Adrenal gland (tissue), 9 donors: ENCODE measurements at regions not wholly inside any gene's neighbourhood (a gene's known extent, or its start where the extent isn't known, plus 50 kb on each side); places are given as distances from the start of the nearest gene placed in this dataset.
A peak's percentile ranks its signal among the peaks of the same experiment; 100 is the strongest.
"Not testable (repeated sequence)": the region's sequence is repeated elsewhere in the genome, so short reads cannot be mapped to it uniquely, and the experiment has no call there.

Experiments
- DNase-seq, 7 donors: peaks; one replicate each; pipeline ENCODE4 v3.0.0-alpha.2; 2019 to 2020
- H3K27ac ChIP-seq, 5 donors: fragments of 200-600 bp; sonication (generic) in 4 of 5; 1 replicate in 3 of 5; 2 replicates in 2 of 5; pipeline versions ENCODE4 v1.5.1 to v1.8.0; 2016 to 2020; ENCODE audit warnings: mild to moderate bottlenecking in 1 of 5
- H3K27me3 ChIP-seq: fragments of 200-600 bp; 2 replicates; pipeline ENCODE4 v1.8.0; 2021
- H3K36me3 ChIP-seq, 2 donors: fragments of 200-600 bp; replicated peaks in 1 of 2; 1 replicate in 1 of 2; 2 replicates in 1 of 2; pipeline versions ENCODE4 v1.5.1 to v1.8.0; 2018 to 2022
- H3K4me1 ChIP-seq, 2 donors: fragments of 200-600 bp; replicated peaks in 1 of 2; 1 replicate in 1 of 2; 2 replicates in 1 of 2; pipeline versions ENCODE4 v1.5.1 to v1.8.0; 2018 to 2021
- H3K4me3 ChIP-seq, 4 donors: fragments of 200-600 bp; sonication (generic) in 3 of 4; one replicate each; pipeline ENCODE4 v1.5.1; 2016 to 2018
- H3K9me3 ChIP-seq, 3 donors: fragments of 200-600 bp; sonication (generic) in 1 of 3; replicated peaks in 1 of 3; 1 replicate in 2 of 3; 2 replicates in 1 of 3; pipeline versions ENCODE4 v1.5.1 to v1.8.0; 2016 to 2021
- CTCF ChIP-seq, 6 experiments: fragments of 450-650 bp in 4 of 6; fragments of 200-600 bp in 2 of 6; sonication (generic) in 1 of 6; IDR thresholded peaks; 1 replicate in 5 of 6; 2 replicates in 1 of 6; pipeline versions ENCODE4 v1.5.1 to v1.8.0; 2016 to 2021; ENCODE audit warnings: antibody characterized with exemption in 6 of 6, mild to moderate bottlenecking in 2 of 6, moderate library complexity in 1 of 6
- POLR2A ChIP-seq, 2 donors: fragments of 450-650 bp; IDR thresholded peaks; one replicate each; pipeline ENCODE4 v1.6.1; 2017; ENCODE audit warnings: antibody characterized with exemption in 2 of 2, mild to moderate bottlenecking in 2 of 2, moderate library complexity in 1 of 2
- WGBS, 4 donors: extraction: QIAGEN DNeasy Blood & Tissue Kit in 2 of 4; methylation state at CpG; one replicate each; pipeline versions ENCODE4 v1.1.5 to v1.1.7; 2013 to 2017; 5-methylcytosine and 5-hydroxymethylcytosine counted together
- intact Hi-C, 2 donors: fragments of 100-400 bp; cut with DNase I; formaldehyde crosslinking; loops; one replicate each; pipeline versions ENCODE4 v1.14.1 to v1.15.0; 2022 to 2023
- donor health status: healthy with polysubstance abuse.
- donor health status: Bipolar disorder and iron deficiency.
- donor health status: DM: yes; HTN: yes; CAD: no.
- donor health status: DM: no; HTN: no; CAD: no.
- donor health status: DM: no; HTN: no; CAD: no.

DNA sequence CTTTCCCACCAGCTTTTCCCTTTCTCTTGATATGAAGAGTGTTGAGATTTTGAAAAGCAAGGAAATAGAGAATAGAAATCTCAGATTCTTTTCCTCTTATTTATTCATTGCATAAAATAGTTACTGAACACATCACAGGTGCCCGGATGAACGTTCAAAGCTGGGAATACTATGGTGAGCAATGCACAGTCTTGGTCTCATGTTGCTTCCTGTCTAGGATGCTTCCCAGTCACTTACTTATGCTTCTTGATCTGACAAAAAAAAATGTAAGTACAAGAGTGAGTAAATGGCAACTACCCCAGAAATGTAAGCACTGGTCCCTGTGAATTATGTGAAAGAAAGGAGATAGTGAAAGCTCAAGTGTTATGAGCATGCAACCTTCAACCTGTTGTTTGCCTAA lies 153.5 kb upstream of the S1PR3 start:
- Histone ChIP-seq H3K9me3 (no peaks in the 10 kb centered on the region), H3K27me3 (no peaks in the 10 kb centered on the region), H3K4me3 (no peak overlapping the region), H3K27ac (no peak overlapping the region), H3K36me3 (no peaks in the 10 kb centered on the region), H3K4me1 (peaks cover 0 to 4% of the 10 kb centered on the region in 2 donors)
- no peak for TF ChIP-seq POLR2A (IDR thresholded peaks at IDR 0.05)
- no peak for TF ChIP-seq CTCF (IDR thresholded peaks at IDR 0.05)
- 91 to 96% (median 93%) methylated on average over 2 of the region's 2 CpGs for WGBS, 4 donors
- no peak for DNase-seq
- intact Hi-C loops = no loop called here

- intact Hi-C loops, H3K4me1 ChIP-seq: not testable (repeated sequence)
- 89 to 95% (median 92%) methylated on average over 6 of the region's 6 CpGs for WGBS, 4 donors
Observed at GRCh38 chr9:88849878-88850277, 141.4 kb upstream of the S1PR3 start.

DNA sequence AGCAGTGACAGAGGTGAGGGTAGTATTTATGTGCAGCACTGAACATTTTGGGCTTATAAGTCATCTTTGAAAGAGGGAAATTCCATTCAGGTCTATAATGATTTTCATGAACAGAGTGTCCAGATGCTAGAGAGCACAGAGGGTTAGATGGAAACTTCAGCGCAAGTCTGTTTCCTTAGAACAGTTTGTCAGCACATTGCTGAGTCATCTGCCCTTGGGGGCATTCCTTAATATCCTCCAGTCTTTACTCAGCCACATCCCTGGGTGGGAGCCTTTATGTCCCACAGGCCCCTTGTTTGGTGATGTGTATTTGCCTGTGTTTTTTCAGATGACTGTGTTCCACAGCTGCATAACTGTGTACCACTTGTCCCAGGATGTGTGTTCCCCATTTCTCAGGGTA lies 138.5 kb upstream of the S1PR3 start:
- intact Hi-C loops = no loop called here
- H3K9me3 ChIP-seq = peaks cover 0 to 5% (median 0%) of the 10 kb centered on the region in 3 donors
- H3K27ac ChIP-seq = no peak overlapping the region
- WGBS, 4 donors = 0 to 14% (median 9%) methylated on average over 1 of the region's 1 CpG
- no peaks in the 10 kb centered on the region for H3K27me3 ChIP-seq
- H3K4me1 ChIP-seq = peaks cover 0 to 4% of the 10 kb centered on the region in 2 donors
- H3K4me3 ChIP-seq = no peak overlapping the region
- peak in 5 of 7 donors; percentile 29 to 67 (median 40) for DNase-seq
- H3K36me3 ChIP-seq = no peaks in the 10 kb centered on the region
- TF ChIP-seq CTCF (IDR thresholded peaks at IDR 0.05) (no peak), POLR2A (IDR thresholded peaks at IDR 0.05) (no peak)

More at GRCh38 chr9:88849878-88850277, 141.4 kb upstream of the S1PR3 start:
- not testable (repeated sequence) for H3K36me3 ChIP-seq, H3K27ac ChIP-seq, DNase-seq, H3K27me3 ChIP-seq, H3K9me3 ChIP-seq, H3K4me3 ChIP-seq

DNA sequence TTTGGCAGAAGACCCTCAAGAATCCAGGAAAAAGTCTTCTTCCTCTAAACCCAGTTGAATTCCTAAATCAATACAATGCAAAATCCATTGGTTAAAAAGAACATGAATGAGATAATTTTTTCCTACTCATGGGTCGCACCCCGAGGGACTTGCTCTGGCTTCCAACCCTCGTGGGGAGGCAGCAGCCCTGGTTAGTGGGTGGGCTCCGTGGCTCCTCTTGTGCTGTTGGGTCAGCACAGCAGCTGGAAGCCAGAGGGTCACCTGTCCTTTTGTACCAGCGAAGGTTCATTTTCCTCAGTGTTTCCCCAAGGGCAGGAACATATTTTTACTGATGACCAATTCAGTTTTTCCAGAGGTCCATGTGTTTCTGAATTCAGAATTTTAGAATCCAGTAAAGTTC lies 120.6 kb upstream of the S1PR3 start:
- Histone ChIP-seq H3K9me3 (peaks cover 0 to 5% (median 0%) of the 10 kb centered on the region in 3 donors), H3K4me3 (no peak overlapping the region), H3K36me3 (no peaks in the 10 kb centered on the region), H3K27ac (peak overlapping the region in 1 of 5 donors; percentile 90), H3K4me1 (peaks cover 17 to 24% of the 10 kb centered on the region in 2 donors), H3K27me3 (no peaks in the 10 kb centered on the region)
- peak in 1 of 7 donors; percentile 36 for DNase-seq
- 84 to 86% (median 85%) methylated on average over 4 to 5 of the region's 5 CpGs for WGBS, 4 donors
- TF ChIP-seq CTCF (IDR thresholded peaks at IDR 0.05) = no peak
- TF ChIP-seq POLR2A (IDR thresholded peaks at IDR 0.05) = no peak
- intact Hi-C loops = no loop called here

DNA sequence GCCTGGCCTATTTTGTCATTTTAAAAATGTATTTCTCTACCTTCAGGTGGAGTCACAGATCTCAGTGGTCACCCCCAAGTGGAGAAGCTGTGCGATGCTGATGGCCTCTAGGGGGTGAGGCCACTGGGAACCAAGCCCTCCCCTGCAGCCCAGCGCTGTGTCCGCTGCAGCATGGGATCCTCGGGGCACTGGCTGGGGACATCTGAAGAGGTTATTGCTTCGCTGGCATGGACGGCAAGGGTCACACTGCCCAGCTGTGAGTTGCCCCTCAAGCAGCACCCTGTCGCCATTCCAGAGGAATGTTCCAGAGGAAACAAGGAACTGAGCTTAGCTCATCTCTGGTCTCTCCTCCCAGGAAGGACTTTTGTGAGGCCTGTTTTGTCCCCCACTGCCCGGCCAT lies 119.6 kb upstream of the S1PR3 start:
- 79 to 88% (median 85%) methylated on average over 2 to 8 of the region's 8 CpGs for WGBS, 4 donors
- no peak for TF ChIP-seq POLR2A (IDR thresholded peaks at IDR 0.05)
- TF ChIP-seq CTCF (IDR thresholded peaks at IDR 0.05) = no peak
- H3K36me3 ChIP-seq = no peaks in the 10 kb centered on the region
- H3K4me1 ChIP-seq = peaks cover 17 to 35% of the 10 kb centered on the region in 2 donors
- peak overlapping the region; percentile 27 to 90 (median 79) for H3K27ac ChIP-seq
- no peak overlapping the region for H3K4me3 ChIP-seq
- H3K9me3 ChIP-seq = no peaks in the 10 kb centered on the region
- no peaks in the 10 kb centered on the region for H3K27me3 ChIP-seq
- intact Hi-C loops = no loop called here
- no peak for DNase-seq
